Sciatic nerve (tissue), 2 donors: ENCODE measurements at regions not wholly inside any gene's neighbourhood (a gene's known extent, or its start where the extent isn't known, plus 50 kb on each side); places are given as distances from the start of the nearest gene placed in this dataset.
"Not testable (repeated sequence)": the region's sequence is repeated elsewhere in the genome, so short reads cannot be mapped to it uniquely, and the experiment has no call there.

ENCODE experiments used
- ATAC-seq: fragments of 200-7000 bp; cut with Tn5 transposase; one replicate; pipeline ENCODE4 v1.9.1; 2020; ENCODE audit warnings: mild to moderate bottlenecking, moderate library complexity
- DNase-seq: peaks from one replicate; pipeline ENCODE4 v3.0.0-alpha.2; 2020; ENCODE audit warnings: low spot score
- intact Hi-C: fragments of 100-400 bp; cut with DNase I; formaldehyde crosslinking; loops from one replicate; pipeline ENCODE4 v1.14.2; 2022
- donor health status: DM: no; HTN: no; CAD: no.
- donor health status: DM: no; HTN: no; CAD: no.

DNA sequence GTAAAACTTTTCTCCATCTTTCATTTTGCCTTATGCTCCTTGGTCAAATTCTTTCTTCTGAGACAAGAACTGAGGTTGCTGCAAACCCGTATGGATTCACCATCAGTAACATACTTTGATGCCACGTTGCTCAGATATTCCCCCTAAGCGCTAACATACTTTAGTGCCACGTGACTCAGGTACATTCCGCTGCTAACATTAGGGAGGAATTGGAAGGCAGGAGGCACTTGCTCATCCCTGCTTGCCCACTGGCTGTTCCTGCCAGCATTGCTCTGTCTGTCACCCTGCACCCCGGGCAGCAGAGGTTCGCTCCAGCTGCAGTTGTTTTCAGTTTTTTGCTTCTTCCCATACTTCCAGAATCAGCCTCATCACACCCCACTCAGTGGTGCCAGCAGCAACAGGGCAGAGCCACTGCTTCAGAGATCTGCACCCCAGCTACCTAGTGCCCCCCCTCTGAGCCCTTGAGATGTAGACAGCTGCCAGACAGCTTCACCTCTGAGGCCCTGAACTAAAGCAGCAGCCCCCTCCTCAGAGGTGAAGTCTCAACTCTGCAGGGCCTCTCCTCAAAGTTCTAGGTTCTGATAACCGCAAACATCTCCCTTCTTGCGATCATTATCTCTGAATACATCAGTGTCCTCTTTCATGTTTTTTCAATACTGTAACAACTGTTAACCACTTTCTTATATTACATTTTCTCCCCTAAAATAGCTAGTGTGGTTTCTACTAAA, 228.0 kb upstream of the KIF2A start:
- intact Hi-C loops, result no loop called here
- DNase-seq, result no peak
- no peak for ATAC-seq

GRCh38 chr5:62082370-62082801, 223.6 kb upstream of the KIF2A start:
- ATAC-seq (no peak), DNase-seq (no peak)
- intact Hi-C loops, result no loop called here

- DNase-seq, result no peak
- ATAC-seq, result no peak
- intact Hi-C loops, result no loop called here
Measured at GRCh38 chr5:62083247-62083646, 222.8 kb upstream of the KIF2A start.

GRCh38 chr5:62083661-62084060, 222.3 kb upstream of the KIF2A start:
- DNase-seq (no peak), ATAC-seq (no peak)
- intact Hi-C loops, result no loop called here

GRCh38 chr5:62084391-62084790, 221.6 kb upstream of the KIF2A start:
- no peak for ATAC-seq
- intact Hi-C loops, result no loop called here
- DNase-seq, result no peak

DNA sequence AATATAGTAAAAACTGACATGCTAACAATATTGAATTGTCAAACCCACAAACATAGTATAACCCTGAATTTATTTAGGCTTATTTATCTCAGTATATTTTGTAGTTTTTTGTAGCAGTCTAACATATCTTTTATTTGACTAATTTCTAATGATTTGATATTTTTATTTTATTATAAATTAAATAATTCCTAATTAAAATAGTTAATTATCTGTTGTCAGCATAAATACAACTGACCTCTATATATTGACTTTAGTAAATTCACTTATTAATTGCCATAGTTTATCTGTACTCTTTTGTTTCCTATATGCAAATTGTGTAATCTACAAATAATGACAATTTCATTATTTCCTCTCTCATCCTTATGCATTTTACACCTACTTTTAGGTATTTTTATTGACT, 215.1 kb upstream of the KIF2A start:
- DNase-seq (no peak), ATAC-seq (no peak)
- intact Hi-C loops, result no loop called here

- intact Hi-C loops, result no loop called here
- ATAC-seq (no peak), DNase-seq (no peak)
Measured at GRCh38 chr5:62093411-62093810, 212.6 kb upstream of the KIF2A start.

- DNase-seq, result peak; percentile 61
- peak; percentile 80 for ATAC-seq
- intact Hi-C loops, result no loop called here
Measured at GRCh38 chr5:62093976-62094375, 212.0 kb upstream of the KIF2A start.

GRCh38 chr5:62097361-62097760, 208.6 kb upstream of the KIF2A start:
- DNase-seq, result no peak
- intact Hi-C loops, result no loop called here
- ATAC-seq, result no peak

GRCh38 chr5:62100201-62100600, 205.8 kb upstream of the KIF2A start:
- intact Hi-C loops, result no loop called here
- no peak for ATAC-seq
- no peak for DNase-seq

- ATAC-seq, DNase-seq, intact Hi-C loops: not testable (repeated sequence)
Measured at GRCh38 chr5:62103863-62104262, 202.1 kb upstream of the KIF2A start.

DNA sequence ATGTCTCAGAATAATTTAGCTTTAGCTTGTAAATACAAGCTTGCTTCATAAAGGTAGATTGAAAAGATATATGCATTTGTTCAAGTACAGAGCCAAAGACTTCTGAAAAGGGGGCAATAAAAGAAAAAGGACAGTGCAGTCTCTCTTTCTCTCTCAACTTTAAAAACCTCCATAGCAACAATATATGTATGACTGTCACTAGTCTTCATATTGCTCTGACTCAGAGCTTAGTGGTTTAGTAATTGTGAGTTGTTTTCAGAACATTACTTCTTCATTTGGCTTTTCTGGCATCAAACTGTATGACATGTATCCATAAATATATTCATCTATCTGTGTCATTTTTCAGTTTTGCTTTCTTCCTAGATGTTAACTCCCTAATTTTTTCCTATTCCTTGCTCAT, 194.6 kb upstream of the KIF2A start:
- ATAC-seq, result no peak
- DNase-seq, result no peak
- intact Hi-C loops, result no loop called here

GRCh38 chr5:62112689-62113228, 193.2 kb upstream of the KIF2A start:
- DNase-seq (no peak), ATAC-seq (no peak)
- intact Hi-C loops, result no loop called here

DNA sequence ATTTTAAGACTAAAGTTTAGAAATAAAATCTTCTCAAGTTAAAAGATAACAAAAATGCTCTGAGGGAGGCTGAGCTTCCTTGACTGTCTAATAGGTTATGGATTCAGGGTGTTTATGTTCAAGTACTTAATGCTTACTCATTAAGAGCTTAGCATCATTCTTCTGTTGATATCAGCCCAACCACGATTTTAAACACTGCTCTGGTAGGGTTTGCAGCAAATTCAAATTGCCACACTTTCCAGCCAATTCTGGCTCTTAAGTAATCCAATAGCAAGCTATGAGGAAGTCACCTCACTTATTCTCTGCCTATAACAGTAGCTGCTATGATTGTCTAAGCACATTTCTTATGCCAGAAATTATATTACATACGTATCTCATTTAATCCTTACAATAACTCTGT, 191.0 kb upstream of the KIF2A start:
- DNase-seq, result no peak
- intact Hi-C loops, result no loop called here
- ATAC-seq, result no peak

DNA sequence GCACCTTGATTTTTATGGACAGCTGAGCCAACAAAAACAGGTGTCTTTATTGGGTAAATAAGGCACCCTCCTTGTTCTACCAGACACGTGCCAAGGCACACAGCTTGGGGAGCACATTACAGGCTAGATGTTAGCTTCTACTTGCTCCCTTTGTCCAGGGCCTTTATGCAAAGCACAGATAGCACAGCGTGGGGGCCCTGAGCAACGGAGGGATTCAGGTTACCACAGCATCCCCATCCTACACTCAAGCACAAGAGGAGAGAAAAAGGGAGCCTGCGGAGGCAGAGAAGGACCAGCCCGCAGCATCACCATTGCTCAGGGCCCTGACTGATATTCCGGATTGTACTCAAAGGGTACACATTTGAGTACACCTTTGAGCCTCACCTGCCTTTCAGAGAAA, 181.7 kb upstream of the KIF2A start:
- ATAC-seq (no peak), DNase-seq (no peak)
- intact Hi-C loops, result loop anchor here (10.0 kb wide), 1 partner anchor 179 kb away; no protein-coding TSS in a partner anchor

DNA sequence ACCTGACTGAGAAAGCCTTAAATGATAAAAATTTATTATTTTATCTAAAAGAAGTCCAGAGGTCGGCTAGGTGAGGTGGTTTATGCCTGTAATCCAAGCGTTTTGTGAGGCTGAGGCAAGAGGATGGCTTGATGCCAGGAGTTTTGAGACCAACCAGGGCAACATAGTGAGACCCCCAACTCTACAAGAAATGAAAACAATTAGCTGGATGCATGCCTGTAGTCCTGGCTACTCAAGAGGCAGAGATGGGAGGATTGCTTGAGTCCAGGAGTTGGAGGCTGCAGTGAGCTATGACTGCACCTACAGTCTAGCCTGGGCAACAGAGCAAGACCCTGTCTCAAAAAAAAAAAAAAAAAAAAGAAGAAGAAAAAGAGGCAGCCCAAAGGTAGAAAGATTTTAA, 179.9 kb upstream of the KIF2A start:
- intact Hi-C loops, result loop anchor here (10.0 kb wide), 1 partner anchor 181 kb away; no protein-coding TSS in a partner anchor
- ATAC-seq, result no peak
- no peak for DNase-seq

- no peak for ATAC-seq
- intact Hi-C loops, result loop anchor here (10.0 kb wide), 1 partner anchor 182 kb away; no protein-coding TSS in a partner anchor
- DNase-seq, result no peak
Measured at GRCh38 chr5:62127098-62127736, 178.8 kb upstream of the KIF2A start.

DNA sequence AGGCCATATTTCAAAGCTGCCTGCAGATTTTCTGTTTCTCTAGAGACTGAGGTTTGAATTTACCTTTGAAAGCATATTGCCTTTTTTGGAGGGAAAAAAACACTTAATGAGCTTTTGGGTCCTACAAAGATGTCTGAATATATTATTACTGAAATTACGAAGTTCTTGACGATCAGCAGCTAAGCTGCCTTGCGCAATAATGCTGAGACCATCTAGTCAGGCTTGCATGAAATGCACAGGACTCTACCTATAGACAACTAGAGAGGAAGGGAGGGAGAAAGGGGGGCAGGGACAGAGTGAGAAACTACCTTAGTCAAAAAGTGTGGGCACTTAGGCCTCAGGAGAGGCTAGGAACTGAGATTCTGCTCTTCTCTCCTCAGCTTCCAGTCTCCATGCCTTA, 175.9 kb upstream of the KIF2A start:
- DNase-seq (no peak), ATAC-seq (no peak)
- intact Hi-C loops, result no loop called here

- intact Hi-C loops, result no loop called here
- DNase-seq (no peak), ATAC-seq (no peak)
Measured at GRCh38 chr5:62132276-62132675, 173.7 kb upstream of the KIF2A start.

DNA sequence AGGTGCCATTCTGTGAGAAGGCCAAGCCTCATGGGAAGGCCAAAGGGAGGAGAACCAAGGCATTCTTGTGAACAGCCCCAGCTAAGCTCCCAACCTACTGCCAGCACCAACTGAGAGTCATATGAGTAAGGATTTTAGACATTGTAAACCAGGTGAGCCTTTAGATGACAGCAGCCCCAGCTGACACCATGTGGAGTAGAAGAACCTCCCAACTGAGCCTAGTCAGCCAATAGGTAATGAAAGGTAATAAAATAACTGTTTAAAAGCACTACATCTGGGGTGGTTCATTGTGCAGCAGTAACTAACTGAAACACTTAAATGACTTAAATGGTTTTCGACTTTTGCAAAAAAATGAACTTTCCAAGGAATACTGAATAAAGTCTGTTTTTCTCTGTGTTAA, 172.6 kb upstream of the KIF2A start:
- no peak for ATAC-seq
- no peak for DNase-seq
- intact Hi-C loops, result no loop called here
